ENCODE measurements at regions not wholly inside any gene's neighbourhood (a gene's known extent, or its start where the extent isn't known, plus 50 kb on each side); places are given as distances from the start of the nearest gene placed in this dataset.
A peak's percentile ranks its signal among the peaks of the same experiment; 100 is the strongest.
"Not testable (repeated sequence)": the region's sequence is repeated elsewhere in the genome, so short reads cannot be mapped to it uniquely, and the experiment has no call there.

GRCh38 chrX:54615109-54615508 is 85.1 kb downstream of the GNL3L start:
- no peak for DNase-seq

- DNase-seq, result no peak
These were observed 103.6 kb downstream of the GNL3L start for GRCh38 chrX:54633641-54634040.

GRCh38 chrX:54639018-54639345 is 109.0 kb downstream of the GNL3L start:
- no peak for DNase-seq

- peak; percentile 64 for DNase-seq
These were observed 109.5 kb downstream of the GNL3L start for GRCh38 chrX:54639346-54640102.

- no peak for DNase-seq
These were observed 110.2 kb downstream of the GNL3L start for GRCh38 chrX:54640103-54640690.

GRCh38 chrX:54640736-54641135 is 110.7 kb downstream of the GNL3L start:
- no peak for DNase-seq

- DNase-seq, result no peak
These were observed 111.5 kb downstream of the GNL3L start for GRCh38 chrX:54641530-54641929.

- not testable (repeated sequence) for DNase-seq
These were observed 117.6 kb downstream of the GNL3L start for GRCh38 chrX:54647607-54648006.

GRCh38 chrX:54659547-54659946 is 129.5 kb downstream of the GNL3L start:
- no peak for DNase-seq

- DNase-seq, result no peak
These were observed 122.3 kb downstream of the ITIH6 start for GRCh38 chrX:54675762-54676161.

GRCh38 chrX:54695231-54695630 is 102.8 kb downstream of the ITIH6 start:
- no peak for DNase-seq

GRCh38 chrX:54695816-54696487 is 102.1 kb downstream of the ITIH6 start:
- DNase-seq, result no peak

All from activated gamma-delta T cell (primary cell).